OCI-LY1 (cell line): ENCODE measurements at regions not wholly inside any gene's neighbourhood (a gene's known extent, or its start where the extent isn't known, plus 50 kb on each side); places are given as distances from the start of the nearest gene placed in this dataset.

Source experiments
- H2AFZ ChIP-seq: fragments of 200-600 bp; sonication (generic), shearing (Covaris generic); 2 replicates; pipeline ENCODE4 v1.6.0; 2014; ENCODE audit warnings: antibody characterized with exemption, mild to moderate bottlenecking, low read length
- H3F3A ChIP-seq: fragments of 200-600 bp; sonication (generic), shearing (Covaris generic); 2 replicates; pipeline ENCODE4 v1.6.0; 2014; ENCODE audit warnings: mild to moderate bottlenecking, antibody characterized with exemption, low read length, moderate library complexity; ENCODE audit not compliant: insufficient read depth
- H3K27ac ChIP-seq: fragments of 200-600 bp; sonication (generic); 2 replicates; pipeline ENCODE4 v1.5.1; 2014; ENCODE audit warnings: low read length, mixed run types, mild to moderate bottlenecking, low read depth; ENCODE audit not compliant: poor library complexity, severe bottlenecking
- H3K27me3 ChIP-seq: fragments of 200-600 bp; sonication (generic); 2 replicates; pipeline ENCODE4 v1.6.0; 2014; ENCODE audit warnings: antibody characterized with exemption, mild to moderate bottlenecking, low read length, moderate library complexity; ENCODE audit not compliant: insufficient read depth
- H3K36me3 ChIP-seq: fragments of 200-600 bp; sonication (generic); 2 replicates; pipeline ENCODE4 v1.6.1; 2014; ENCODE audit warnings: mild to moderate bottlenecking, antibody characterized with exemption, low read length, moderate library complexity, mixed read lengths; ENCODE audit not compliant: insufficient read depth
- H3K4me1 ChIP-seq: fragments of 200-600 bp; sonication (generic); 2 replicates; pipeline ENCODE4 v1.5.1; 2014; ENCODE audit warnings: mild to moderate bottlenecking, low read length, moderate library complexity; ENCODE audit not compliant: insufficient read depth, severe bottlenecking
- H3K4me2 ChIP-seq: fragments of 200-600 bp; sonication (generic), shearing (Covaris generic); 2 replicates; pipeline ENCODE4 v1.6.1; 2014; ENCODE audit warnings: low read length
- H3K4me3 ChIP-seq: fragments of 200-600 bp; sonication (generic); 2 replicates; pipeline ENCODE4 v1.5.1; 2014; ENCODE audit warnings: low read length, low read depth, mild to moderate bottlenecking, mixed read lengths; ENCODE audit not compliant: poor library complexity, severe bottlenecking
- H3K79me2 ChIP-seq: fragments of 200-600 bp; shearing (Covaris generic); 2 replicates; pipeline ENCODE4 v1.6.1; 2016; ENCODE audit warnings: mixed run types, low read length, mixed read lengths; ENCODE audit not compliant: insufficient read depth
- H3K9ac ChIP-seq: fragments of 200-600 bp; sonication (generic), shearing (Covaris generic); 2 replicates; pipeline ENCODE4 v1.6.1; 2014; ENCODE audit warnings: mild to moderate bottlenecking, low read length, mixed read lengths
- H3K9me2 ChIP-seq: fragments of 200-600 bp; sonication (generic), shearing (Covaris generic); 2 replicates; pipeline ENCODE4 v1.6.1; 2014; ENCODE audit warnings: low read depth, mild to moderate bottlenecking, low read length, mixed read lengths
- H3K9me3 ChIP-seq: fragments of 200-600 bp; shearing (Covaris generic); 2 replicates; pipeline ENCODE4 v1.6.1; 2014; ENCODE audit warnings: low read length, mixed read lengths
- H4K20me1 ChIP-seq: fragments of 200-600 bp; sonication (generic), shearing (Covaris generic); 2 replicates; pipeline ENCODE4 v1.6.0; 2016; ENCODE audit warnings: mild to moderate bottlenecking, low read length; ENCODE audit not compliant: insufficient read depth
- EZH2 ChIP-seq: fragments of 200-600 bp; sonication (generic), shearing (Covaris generic); IDR thresholded peaks from 2 replicates; pipeline ENCODE4 v1.8.0; 2017; ENCODE audit warnings: borderline replicate concordance, mixed run types, mild to moderate bottlenecking, antibody characterized with exemption, low read length, moderate library complexity, mixed read lengths
- TF ChIP-seq, protein P1 (sequence below): fragments of 200-600 bp; sonication (generic), shearing (Covaris generic); IDR thresholded peaks from 2 replicates; pipeline ENCODE4 v1.5.1; 2017; ENCODE audit warnings: mild to moderate bottlenecking, antibody characterized with exemption, low read length, moderate library complexity, mixed read lengths

DNA sequence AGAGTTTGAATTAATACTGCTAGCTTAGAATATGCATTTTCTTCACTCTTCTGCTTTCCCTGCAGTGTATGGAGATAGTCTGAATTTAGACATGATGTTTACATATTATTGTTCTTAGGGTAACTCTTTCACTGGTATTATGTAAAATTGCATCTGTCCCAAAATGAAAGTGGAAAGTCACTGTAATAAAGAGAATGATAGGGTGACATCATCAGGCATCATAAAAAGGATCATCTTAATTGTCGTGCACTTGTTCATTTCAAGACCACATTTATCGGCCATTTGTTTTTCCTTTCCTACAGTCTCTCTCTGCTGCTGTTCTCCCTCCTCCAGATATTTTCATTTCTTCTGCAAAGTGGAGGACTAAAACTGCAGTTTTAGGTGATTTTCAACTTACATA lies 61.9 kb upstream of the ZNF281 start:
- H3K27me3 ChIP-seq = no peaks in the 10 kb centered on the region
- H3K4me2 ChIP-seq = no peak overlapping the region
- H3K9ac ChIP-seq = no peak overlapping the region
- H3K27ac ChIP-seq = no peak overlapping the region
- H3K4me3 ChIP-seq = no peak overlapping the region
- no peaks in the 10 kb centered on the region for H3K9me2 ChIP-seq
- no peaks in the 10 kb centered on the region for H3K79me2 ChIP-seq
- TF ChIP-seq EZH2 = no peak
- TF ChIP-seq, protein P1, sequence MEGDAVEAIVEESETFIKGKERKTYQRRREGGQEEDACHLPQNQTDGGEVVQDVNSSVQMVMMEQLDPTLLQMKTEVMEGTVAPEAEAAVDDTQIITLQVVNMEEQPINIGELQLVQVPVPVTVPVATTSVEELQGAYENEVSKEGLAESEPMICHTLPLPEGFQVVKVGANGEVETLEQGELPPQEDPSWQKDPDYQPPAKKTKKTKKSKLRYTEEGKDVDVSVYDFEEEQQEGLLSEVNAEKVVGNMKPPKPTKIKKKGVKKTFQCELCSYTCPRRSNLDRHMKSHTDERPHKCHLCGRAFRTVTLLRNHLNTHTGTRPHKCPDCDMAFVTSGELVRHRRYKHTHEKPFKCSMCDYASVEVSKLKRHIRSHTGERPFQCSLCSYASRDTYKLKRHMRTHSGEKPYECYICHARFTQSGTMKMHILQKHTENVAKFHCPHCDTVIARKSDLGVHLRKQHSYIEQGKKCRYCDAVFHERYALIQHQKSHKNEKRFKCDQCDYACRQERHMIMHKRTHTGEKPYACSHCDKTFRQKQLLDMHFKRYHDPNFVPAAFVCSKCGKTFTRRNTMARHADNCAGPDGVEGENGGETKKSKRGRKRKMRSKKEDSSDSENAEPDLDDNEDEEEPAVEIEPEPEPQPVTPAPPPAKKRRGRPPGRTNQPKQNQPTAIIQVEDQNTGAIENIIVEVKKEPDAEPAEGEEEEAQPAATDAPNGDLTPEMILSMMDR = no peak
- no peaks in the 10 kb centered on the region for H3K4me1 ChIP-seq
- H3K9me3 ChIP-seq = no peaks in the 10 kb centered on the region
- no peak overlapping the region for H2AFZ ChIP-seq
- H3F3A ChIP-seq = no peaks in the 10 kb centered on the region
- H4K20me1 ChIP-seq = no peaks in the 10 kb centered on the region
- no peaks in the 10 kb centered on the region for H3K36me3 ChIP-seq

GRCh38 chr1:200468264-200469001 lies 58.6 kb upstream of the ZNF281 start:
- no peaks in the 10 kb centered on the region for H3K27me3 ChIP-seq
- H3K9me3 ChIP-seq = no peaks in the 10 kb centered on the region
- no peaks in the 10 kb centered on the region for H3F3A ChIP-seq
- H3K4me3 ChIP-seq = no peak overlapping the region
- H3K4me1 ChIP-seq = no peaks in the 10 kb centered on the region
- H3K9me2 ChIP-seq = no peaks in the 10 kb centered on the region
- no peaks in the 10 kb centered on the region for H3K79me2 ChIP-seq
- no peak overlapping the region for H3K27ac ChIP-seq
- H2AFZ ChIP-seq = no peak overlapping the region
- H3K9ac ChIP-seq = no peak overlapping the region
- H3K4me2 ChIP-seq = no peak overlapping the region
- H4K20me1 ChIP-seq = no peaks in the 10 kb centered on the region
- no peaks in the 10 kb centered on the region for H3K36me3 ChIP-seq
- TF ChIP-seq EZH2 = no peak

DNA sequence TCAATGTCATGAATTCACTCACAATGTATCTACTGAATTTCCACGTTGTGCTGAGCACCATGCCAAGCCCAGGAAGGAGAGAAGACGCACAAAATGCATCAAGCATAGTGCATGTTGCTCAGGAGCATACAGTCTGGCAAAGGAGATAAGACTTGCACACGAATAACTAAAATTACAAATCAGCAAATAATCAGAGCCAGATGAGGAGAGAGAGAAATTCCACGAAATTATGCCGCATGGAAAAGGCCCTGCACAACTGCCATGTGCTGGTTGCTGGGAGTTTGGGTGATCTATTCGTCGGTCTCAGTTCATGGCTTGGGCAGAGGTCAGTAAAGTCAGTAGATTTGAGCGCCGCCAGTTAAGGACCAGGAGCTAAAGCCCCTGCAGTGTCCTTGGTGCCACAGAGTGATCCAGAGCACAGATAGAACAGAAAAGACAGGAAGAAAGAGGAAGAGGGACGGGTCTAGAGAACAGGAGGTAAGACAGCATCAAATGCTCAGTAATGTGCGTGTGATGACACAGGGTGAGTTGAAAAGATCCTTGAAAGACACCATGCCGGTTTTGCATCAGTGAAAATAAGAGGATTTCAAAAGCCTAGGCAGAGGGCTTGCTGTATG lies 55.1 kb upstream of the ZNF281 start:
- H4K20me1 ChIP-seq = no peaks in the 10 kb centered on the region
- H3K36me3 ChIP-seq = no peaks in the 10 kb centered on the region
- no peak overlapping the region for H2AFZ ChIP-seq

More for the DNA sequence above, 55.1 kb upstream of the ZNF281 start:
- Histone ChIP-seq H3K27me3 (no peaks in the 10 kb centered on the region), H3K27ac (no peak overlapping the region), H3F3A (no peaks in the 10 kb centered on the region), H3K4me1 (no peaks in the 10 kb centered on the region), H3K79me2 (no peaks in the 10 kb centered on the region), H3K9me3 (no peaks in the 10 kb centered on the region), H3K4me3 (no peak overlapping the region), H3K9me2 (no peaks in the 10 kb centered on the region), H3K4me2 (no peak overlapping the region), H3K9ac (no peak overlapping the region)
- TF ChIP-seq, protein P1 = no peak
- no peak for TF ChIP-seq EZH2
